ENCODE measurements at regions not wholly inside any gene's neighbourhood (a gene's known extent, or its start where the extent isn't known, plus 50 kb on each side); places are given as distances from the start of the nearest gene placed in this dataset.

- FAIRE-seq: no peak
- no peak for ATAC-seq
- DNase-seq (ENCODE audit: low spot score): no peak
- intact Hi-C loops (cut with micrococcal nuclease; ENCODE audit: unreplicated experiment): no loop called here
- no peaks in the 10 kb centered on the region for H3K79me2 ChIP-seq (ENCODE audit: insufficient read depth, low read length)
- no peaks in the 10 kb centered on the region for H3K27me3 ChIP-seq (ENCODE audit: control insufficient read depth in 1 of 2, insufficient read depth in 2 of 2, low read length in 2 of 2)
- no peak overlapping the region for H3K27ac ChIP-seq (ENCODE audit: extremely low read length, insufficient read depth, low read length)
- CTCF ChIA-PET (ENCODE audit: low intra/inter-chr PET ratio, low total read pairs): no interaction called here
- H3K9ac ChIP-seq (ENCODE audit: insufficient read depth, low read depth, low read length): no peak overlapping the region
- WGBS (ENCODE audit: low lambda C conversion rate): 1% methylated on average over 4 of the region's 4 CpGs
- TF ChIP-seq FOXJ3 (CRISPR knock-in tag; IDR thresholded peaks at IDR 0.05; ENCODE audit: borderline replicate concordance) (no peak), SOX5 (CRISPR knock-in tag; IDR thresholded peaks at IDR 0.05; ENCODE audit: borderline replicate concordance) (no peak), FOXO4 (CRISPR knock-in tag; conservative IDR thresholded peaks at IDR 0.05) (no peak), HDAC6 (IDR thresholded peaks at IDR 0.05; ENCODE audit: low read depth, low read length) (no peak), STAT6 (CRISPR knock-in tag; IDR thresholded peaks at IDR 0.05; ENCODE audit: borderline replicate concordance) (no peak), NRL (CRISPR knock-in tag; IDR thresholded peaks at IDR 0.05; ENCODE audit: borderline replicate concordance) (no peak), ZNF430 (CRISPR knock-in tag; IDR thresholded peaks at IDR 0.05) (no peak), ZBTB21 (CRISPR knock-in tag; IDR thresholded peaks at IDR 0.05) (no peak), USF2 (IDR thresholded peaks at IDR 0.05; ENCODE audit: low read depth, low read length) (no peak), USF2 (CRISPR knock-in tag; IDR thresholded peaks at IDR 0.05; ENCODE audit: borderline replicate concordance) (no peak), ZNF18 (CRISPR knock-in tag; IDR thresholded peaks at IDR 0.05; ENCODE audit: insufficient replicate concordance) (no peak), CBX2 (IDR thresholded peaks at IDR 0.05; ENCODE audit: low read depth, low read length) (no peak), CBX2 (CRISPR knock-in tag; IDR thresholded peaks at IDR 0.05; ENCODE audit: low read depth) (no peak), ERF (CRISPR knock-in tag; IDR thresholded peaks at IDR 0.05) (no peak), KDM3A (CRISPR knock-in tag; IDR thresholded peaks at IDR 0.05; ENCODE audit: low read depth) (no peak)
- in situ Hi-C loops (cut with HindIII; ENCODE audit: extremely low pct_ligation_motif_present, low pct_unique_long_range_greater_than_20kb): no loop called here
- no peaks in the 10 kb centered on the region for H3K4me1 ChIP-seq (ENCODE audit: insufficient read depth, low read length)
- H4K20me1 ChIP-seq (ENCODE audit: insufficient read depth, low read length): no peaks in the 10 kb centered on the region
- H3K36me3 ChIP-seq (replicated peaks in 1 of 2; ENCODE audit: control insufficient read depth in 1 of 2, insufficient read depth in 2 of 2, low read length in 2 of 2): no peaks in the 10 kb centered on the region
- POLR2A ChIA-PET: no interaction called here
- no peak overlapping the region for H3K4me2 ChIP-seq (ENCODE audit: low read depth, low read length)
- BruUV-seq (replicated peaks): no TSS peak
- peaks cover 18% of the 10 kb centered on the region; the same call in 1 of the 2 replicates for H3K9me3 ChIP-seq (ENCODE audit: low read length)
- no peak overlapping the region for H3K4me3 ChIP-seq (replicated peaks in 1 of 3; ENCODE audit: insufficient read depth in 1 of 3, low read depth in 2 of 3, low read length in 3 of 3)
- H2AFZ ChIP-seq (ENCODE audit: low read length): no peak overlapping the region
Observed at GRCh38 chr1:81412954-81413353, 387.8 kb upstream of the ADGRL2 start.

Measured in HepG2 (cell line).